HG03196 (cell line): ENCODE measurements at regions not wholly inside any gene's neighbourhood (a gene's known extent, or its start where the extent isn't known, plus 50 kb on each side); places are given as distances from the start of the nearest gene placed in this dataset.
"Not testable (repeated sequence)": the region's sequence is repeated elsewhere in the genome, so short reads cannot be mapped to it uniquely, and the experiment has no call there.

ENCODE experiments used
- ATAC-seq: cut with Tn5 transposase; IDR thresholded peaks from one replicate; pipeline ENCODE4 v1.9.1; 2021; ENCODE audit not compliant: unreplicated experiment

DNA sequence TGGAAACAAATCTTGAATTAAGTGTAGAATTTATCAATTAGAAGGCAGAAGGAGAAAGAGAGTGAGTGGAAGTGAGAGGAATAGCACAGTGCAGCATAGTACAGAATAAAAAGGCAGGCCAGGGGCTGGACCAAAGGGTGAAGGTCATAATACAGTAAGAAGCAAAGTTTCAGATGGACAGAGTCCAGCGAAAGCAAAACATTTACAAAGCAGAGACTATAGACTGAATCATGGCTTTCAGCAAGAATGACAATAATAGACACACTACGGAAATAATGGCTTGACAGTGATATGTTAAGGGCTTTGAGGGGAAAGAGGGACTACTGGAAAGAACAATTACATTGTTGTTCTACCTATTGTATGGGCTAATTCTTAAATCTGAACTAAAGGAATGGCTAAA is 249.0 kb upstream of the CHD1 start:
- no peak for ATAC-seq

DNA sequence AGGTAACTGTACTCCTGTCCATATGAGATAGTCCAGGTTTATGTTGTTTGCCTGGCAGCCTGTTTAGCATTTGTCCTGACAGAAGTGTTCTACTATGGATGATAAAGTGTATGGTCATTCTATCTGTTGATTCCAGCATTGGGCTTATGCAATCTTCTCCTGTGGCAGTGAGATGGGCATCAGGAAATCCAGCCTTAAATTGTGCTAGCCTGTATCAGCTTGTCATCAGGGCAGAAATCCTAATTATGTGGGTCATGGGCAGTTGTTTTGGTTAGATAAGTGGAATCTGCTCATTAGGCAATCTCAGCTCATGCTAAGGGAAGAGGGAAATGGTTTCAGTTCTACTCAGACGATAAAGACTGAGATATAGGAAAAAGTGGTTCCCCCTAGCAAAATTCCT is 247.4 kb upstream of the CHD1 start:
- no peak for ATAC-seq

DNA sequence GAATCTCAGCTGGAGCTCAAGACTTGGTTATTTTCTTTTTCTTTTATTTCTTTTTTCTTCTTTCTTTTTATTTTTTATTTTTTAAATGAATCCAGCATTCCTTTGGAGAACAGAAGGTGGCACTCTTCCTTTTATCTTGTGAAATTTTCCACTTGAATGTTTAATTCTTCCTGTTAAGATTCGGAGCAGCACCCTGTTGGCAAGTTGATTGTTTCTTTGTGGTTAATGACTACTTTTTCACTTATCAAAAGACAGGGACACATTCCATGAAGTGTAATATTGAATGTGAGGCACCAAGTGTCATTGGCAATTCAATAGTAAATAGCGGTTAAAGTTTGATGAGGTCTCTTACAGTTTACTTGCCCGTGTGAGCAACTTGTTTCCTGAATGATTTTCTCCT is 240.5 kb upstream of the CHD1 start:
- ATAC-seq: no peak

- ATAC-seq: not testable (repeated sequence)
These were observed 232.7 kb upstream of the CHD1 start for GRCh38 chr5:99161538-99161937.

DNA sequence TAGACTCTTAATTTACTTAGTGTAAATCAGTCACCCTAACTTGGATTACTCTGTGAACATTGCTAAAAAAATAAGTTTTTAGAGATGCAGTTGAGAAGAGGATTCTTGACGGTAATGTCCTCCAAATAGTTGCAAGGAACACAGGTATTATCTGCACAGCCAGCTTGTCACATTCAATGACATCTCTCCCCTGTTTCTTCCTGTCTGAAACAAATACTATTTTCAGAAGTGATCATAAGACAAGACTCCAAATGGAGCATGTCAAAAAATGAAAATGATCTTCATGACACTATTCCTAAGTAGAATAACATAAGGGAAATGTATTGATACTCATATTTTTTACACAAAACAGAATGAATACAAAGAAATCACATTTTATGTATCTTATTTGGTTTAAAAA is 227.9 kb upstream of the CHD1 start:
- ATAC-seq: no peak

DNA sequence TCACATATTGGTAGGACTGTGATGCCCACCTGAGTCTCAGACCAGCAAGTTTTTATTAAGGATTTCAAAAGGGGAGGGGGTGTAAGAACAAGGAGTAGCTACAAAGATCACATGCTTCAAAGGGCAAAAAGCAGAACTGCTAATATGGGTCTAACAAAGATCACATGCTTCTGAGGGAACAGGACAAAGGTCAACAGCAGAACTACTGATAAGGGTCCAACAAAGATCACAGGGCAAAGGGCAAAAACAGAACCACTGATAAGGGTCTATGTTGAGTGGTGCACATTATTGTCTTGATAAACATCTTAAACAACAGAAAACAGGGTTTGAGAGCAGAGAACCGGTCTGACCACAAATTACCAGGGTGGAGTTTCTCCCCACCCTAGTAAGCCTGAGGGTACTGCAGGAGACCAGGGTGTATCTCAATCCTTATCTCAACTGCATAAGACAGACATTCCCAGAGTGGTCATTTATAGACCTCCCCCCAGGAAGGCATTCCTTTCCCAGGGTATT is 214.5 kb upstream of the CHD1 start:
- ATAC-seq: not testable (repeated sequence)

DNA sequence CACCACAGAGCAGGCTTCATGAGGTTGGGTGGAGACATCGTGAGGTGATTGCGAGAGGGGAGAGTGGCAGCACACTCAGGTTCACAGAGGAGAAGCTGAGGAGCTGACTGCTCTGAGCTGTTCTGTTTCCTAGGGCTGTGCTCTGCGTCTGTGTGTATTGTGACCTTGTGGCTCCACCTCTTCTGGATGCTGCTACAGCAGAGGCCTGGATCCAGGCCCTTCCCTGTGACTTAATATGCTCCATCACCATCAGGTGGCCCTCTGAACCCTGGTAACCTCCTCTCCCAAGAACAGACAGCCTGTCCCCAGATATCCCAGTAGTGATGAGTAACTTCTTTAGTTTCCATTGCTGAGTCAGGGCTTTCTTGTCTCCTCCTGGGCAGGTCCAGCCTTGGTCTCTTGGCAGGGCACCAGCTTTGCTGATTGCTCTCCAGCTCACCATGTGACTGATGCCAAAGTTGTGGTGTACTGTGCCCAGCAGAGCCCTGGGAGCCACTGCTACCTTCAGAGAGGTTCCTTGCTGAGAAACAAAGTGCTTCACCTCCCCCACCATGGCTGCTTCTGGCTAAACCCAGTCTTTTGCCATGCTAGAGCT is 212.8 kb upstream of the CHD1 start:
- ATAC-seq: no peak

- ATAC-seq: no peak
These were observed 210.1 kb upstream of the CHD1 start for GRCh38 chr5:99138911-99139310.

DNA sequence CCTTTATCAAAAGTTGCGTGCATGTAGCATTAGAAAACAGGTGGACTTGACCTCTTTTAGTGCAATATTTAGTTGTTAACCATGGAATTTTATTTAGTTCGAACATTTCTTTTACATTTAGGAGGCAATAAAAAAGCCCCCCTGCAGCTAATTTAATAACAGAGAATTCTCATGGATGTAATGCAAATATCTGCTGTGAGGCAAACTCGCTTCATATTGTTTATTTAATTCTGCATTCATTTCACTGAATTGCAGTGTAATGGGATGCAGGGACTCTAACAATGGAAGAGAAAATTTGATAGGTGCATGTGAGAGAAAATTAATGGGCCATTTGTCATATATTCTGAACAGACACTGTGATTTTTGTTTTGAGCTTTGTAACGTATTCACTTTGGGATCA is 205.1 kb upstream of the CHD1 start:
- ATAC-seq: no peak

- ATAC-seq: no peak
These were observed 201.1 kb upstream of the CHD1 start for GRCh38 chr5:99129768-99130501.

DNA sequence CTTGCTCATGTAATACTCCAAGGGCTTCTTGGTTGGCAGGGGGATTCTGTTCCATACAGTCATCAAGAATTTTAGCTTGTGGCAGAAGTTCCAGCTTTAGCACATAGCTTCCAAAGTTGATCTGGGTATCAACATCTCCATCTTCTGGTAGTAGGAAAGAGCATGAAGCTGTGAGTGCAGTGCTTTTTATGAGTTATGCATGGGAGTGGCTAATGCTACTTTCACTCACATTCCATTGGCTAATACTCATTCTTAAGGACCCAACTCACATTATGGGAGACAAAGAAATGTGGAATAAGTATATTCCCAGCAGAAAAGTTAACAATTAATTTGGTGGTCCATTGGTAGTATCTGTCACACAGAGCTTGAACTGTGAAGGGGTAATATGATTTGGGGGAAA is 194.2 kb upstream of the CHD1 start:
- ATAC-seq: no peak

DNA sequence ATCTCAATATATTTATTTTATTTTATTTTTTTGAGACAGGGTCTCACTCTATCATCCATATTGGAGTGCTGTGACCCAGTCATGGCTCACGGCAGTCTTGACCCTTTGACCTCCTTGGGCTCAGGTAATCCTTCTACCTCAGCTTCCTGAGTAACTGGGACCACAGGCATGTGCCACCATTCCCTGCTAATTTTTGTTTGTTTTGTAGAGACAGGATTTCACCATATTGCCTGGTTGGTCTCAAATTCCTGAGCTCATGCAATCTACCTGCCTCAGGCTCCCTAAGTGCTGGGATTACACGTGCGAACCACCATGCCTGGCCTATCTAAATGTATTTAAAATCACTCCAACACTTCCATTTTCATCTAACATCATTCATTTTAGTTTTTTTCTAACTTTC is 190.5 kb upstream of the CHD1 start:
- ATAC-seq: no peak

GRCh38 chr5:99116526-99116925 is 187.7 kb upstream of the CHD1 start:
- ATAC-seq: no peak

DNA sequence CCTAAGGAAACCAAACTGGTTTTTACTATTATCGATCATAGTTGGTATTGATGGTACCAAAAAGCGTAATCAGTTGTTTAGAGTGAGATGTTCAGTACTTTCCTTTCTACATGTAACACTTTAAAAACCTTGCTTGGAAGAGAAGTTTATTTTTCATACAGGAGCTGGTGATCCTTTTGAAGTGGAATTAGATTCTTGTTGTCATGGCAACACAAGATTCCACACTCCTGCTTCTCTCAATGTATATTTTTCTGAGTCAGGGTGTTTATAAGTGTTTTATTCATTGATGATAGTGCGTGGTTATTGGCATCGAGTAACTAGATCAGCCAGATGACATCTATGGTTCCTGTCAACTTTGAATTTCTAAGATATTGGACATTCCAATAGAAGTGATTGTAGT is 181.1 kb upstream of the CHD1 start:
- ATAC-seq: no peak

- ATAC-seq: no peak
These were observed 176.4 kb upstream of the CHD1 start for GRCh38 chr5:99105216-99105615.

GRCh38 chr5:99104538-99105132 is 175.8 kb upstream of the CHD1 start:
- ATAC-seq: no peak

GRCh38 chr5:99102073-99102697 is 173.4 kb upstream of the CHD1 start:
- ATAC-seq: no peak

DNA sequence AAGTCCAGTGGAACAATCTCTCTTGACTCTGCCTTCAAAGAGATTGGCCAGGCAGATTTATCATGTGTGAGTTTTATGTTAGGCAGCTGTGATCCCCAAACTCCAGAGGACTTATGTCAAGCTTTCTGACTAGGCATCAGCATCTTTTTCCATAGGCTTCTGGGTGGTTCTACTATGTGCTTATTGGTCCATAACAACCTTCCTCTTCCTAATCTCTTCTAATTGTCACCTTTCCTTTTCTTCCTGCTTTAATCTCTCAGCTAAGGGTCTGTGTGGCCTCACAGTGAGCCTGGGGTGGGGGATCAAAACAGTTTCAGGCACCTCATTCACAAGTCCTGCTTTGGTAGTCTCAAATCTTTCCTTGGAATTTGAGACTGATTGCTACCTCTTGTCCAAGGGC is 170.9 kb upstream of the CHD1 start:
- no peak for ATAC-seq

GRCh38 chr5:99089822-99090549 is 161.2 kb upstream of the CHD1 start:
- ATAC-seq: no peak

- ATAC-seq: no peak
These were observed 159.5 kb upstream of the CHD1 start for GRCh38 chr5:99088309-99088708.

- no peak for ATAC-seq
These were observed 154.4 kb upstream of the CHD1 start for GRCh38 chr5:99083197-99083596.
